ENCODE measurements at regions not wholly inside any gene's neighbourhood (a gene's known extent, or its start where the extent isn't known, plus 50 kb on each side); places are given as distances from the start of the nearest gene placed in this dataset.

- TF ChIP-seq, protein P1, sequence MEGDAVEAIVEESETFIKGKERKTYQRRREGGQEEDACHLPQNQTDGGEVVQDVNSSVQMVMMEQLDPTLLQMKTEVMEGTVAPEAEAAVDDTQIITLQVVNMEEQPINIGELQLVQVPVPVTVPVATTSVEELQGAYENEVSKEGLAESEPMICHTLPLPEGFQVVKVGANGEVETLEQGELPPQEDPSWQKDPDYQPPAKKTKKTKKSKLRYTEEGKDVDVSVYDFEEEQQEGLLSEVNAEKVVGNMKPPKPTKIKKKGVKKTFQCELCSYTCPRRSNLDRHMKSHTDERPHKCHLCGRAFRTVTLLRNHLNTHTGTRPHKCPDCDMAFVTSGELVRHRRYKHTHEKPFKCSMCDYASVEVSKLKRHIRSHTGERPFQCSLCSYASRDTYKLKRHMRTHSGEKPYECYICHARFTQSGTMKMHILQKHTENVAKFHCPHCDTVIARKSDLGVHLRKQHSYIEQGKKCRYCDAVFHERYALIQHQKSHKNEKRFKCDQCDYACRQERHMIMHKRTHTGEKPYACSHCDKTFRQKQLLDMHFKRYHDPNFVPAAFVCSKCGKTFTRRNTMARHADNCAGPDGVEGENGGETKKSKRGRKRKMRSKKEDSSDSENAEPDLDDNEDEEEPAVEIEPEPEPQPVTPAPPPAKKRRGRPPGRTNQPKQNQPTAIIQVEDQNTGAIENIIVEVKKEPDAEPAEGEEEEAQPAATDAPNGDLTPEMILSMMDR (IDR thresholded peaks at IDR 0.05), result no peak
- TF ChIP-seq POLR2AphosphoS5 (IDR thresholded peaks at IDR 0.05), result no peak
- TF ChIP-seq POLR2A (IDR thresholded peaks at IDR 0.05), result no peak
- TF ChIP-seq EP300 (IDR thresholded peaks at IDR 0.05), result no peak
Observed at GRCh38 chr1:191620883-191621282, 537.4 kb upstream of the RGS18 start.

Data from suprapubic skin (tissue), 4 donors.